OCI-LY1 (cell line): ENCODE measurements at regions not wholly inside any gene's neighbourhood (a gene's known extent, or its start where the extent isn't known, plus 50 kb on each side); places are given as distances from the start of the nearest gene placed in this dataset.

Source experiments
- H2AFZ ChIP-seq: fragments of 200-600 bp; sonication (generic), shearing (Covaris generic); 2 replicates; pipeline ENCODE4 v1.6.0; 2014; ENCODE audit warnings: antibody characterized with exemption, mild to moderate bottlenecking, low read length
- H3F3A ChIP-seq: fragments of 200-600 bp; sonication (generic), shearing (Covaris generic); 2 replicates; pipeline ENCODE4 v1.6.0; 2014; ENCODE audit warnings: mild to moderate bottlenecking, antibody characterized with exemption, low read length, moderate library complexity; ENCODE audit not compliant: insufficient read depth
- H3K27ac ChIP-seq: fragments of 200-600 bp; sonication (generic); 2 replicates; pipeline ENCODE4 v1.5.1; 2014; ENCODE audit warnings: low read length, mixed run types, mild to moderate bottlenecking, low read depth; ENCODE audit not compliant: poor library complexity, severe bottlenecking
- H3K27me3 ChIP-seq: fragments of 200-600 bp; sonication (generic); 2 replicates; pipeline ENCODE4 v1.6.0; 2014; ENCODE audit warnings: antibody characterized with exemption, mild to moderate bottlenecking, low read length, moderate library complexity; ENCODE audit not compliant: insufficient read depth
- H3K36me3 ChIP-seq: fragments of 200-600 bp; sonication (generic); 2 replicates; pipeline ENCODE4 v1.6.1; 2014; ENCODE audit warnings: mild to moderate bottlenecking, antibody characterized with exemption, low read length, moderate library complexity, mixed read lengths; ENCODE audit not compliant: insufficient read depth
- H3K4me1 ChIP-seq: fragments of 200-600 bp; sonication (generic); 2 replicates; pipeline ENCODE4 v1.5.1; 2014; ENCODE audit warnings: mild to moderate bottlenecking, low read length, moderate library complexity; ENCODE audit not compliant: insufficient read depth, severe bottlenecking
- H3K4me2 ChIP-seq: fragments of 200-600 bp; sonication (generic), shearing (Covaris generic); 2 replicates; pipeline ENCODE4 v1.6.1; 2014; ENCODE audit warnings: low read length
- H3K4me3 ChIP-seq: fragments of 200-600 bp; sonication (generic); 2 replicates; pipeline ENCODE4 v1.5.1; 2014; ENCODE audit warnings: low read length, low read depth, mild to moderate bottlenecking, mixed read lengths; ENCODE audit not compliant: poor library complexity, severe bottlenecking
- H3K79me2 ChIP-seq: fragments of 200-600 bp; shearing (Covaris generic); 2 replicates; pipeline ENCODE4 v1.6.1; 2016; ENCODE audit warnings: mixed run types, low read length, mixed read lengths; ENCODE audit not compliant: insufficient read depth
- H3K9ac ChIP-seq: fragments of 200-600 bp; sonication (generic), shearing (Covaris generic); 2 replicates; pipeline ENCODE4 v1.6.1; 2014; ENCODE audit warnings: mild to moderate bottlenecking, low read length, mixed read lengths
- H3K9me2 ChIP-seq: fragments of 200-600 bp; sonication (generic), shearing (Covaris generic); 2 replicates; pipeline ENCODE4 v1.6.1; 2014; ENCODE audit warnings: low read depth, mild to moderate bottlenecking, low read length, mixed read lengths
- H3K9me3 ChIP-seq: fragments of 200-600 bp; shearing (Covaris generic); 2 replicates; pipeline ENCODE4 v1.6.1; 2014; ENCODE audit warnings: low read length, mixed read lengths
- H4K20me1 ChIP-seq: fragments of 200-600 bp; sonication (generic), shearing (Covaris generic); 2 replicates; pipeline ENCODE4 v1.6.0; 2016; ENCODE audit warnings: mild to moderate bottlenecking, low read length; ENCODE audit not compliant: insufficient read depth
- EZH2 ChIP-seq: fragments of 200-600 bp; sonication (generic), shearing (Covaris generic); IDR thresholded peaks from 2 replicates; pipeline ENCODE4 v1.8.0; 2017; ENCODE audit warnings: borderline replicate concordance, mixed run types, mild to moderate bottlenecking, antibody characterized with exemption, low read length, moderate library complexity, mixed read lengths
- TF ChIP-seq, protein P1 (sequence below): fragments of 200-600 bp; sonication (generic), shearing (Covaris generic); IDR thresholded peaks from 2 replicates; pipeline ENCODE4 v1.5.1; 2017; ENCODE audit warnings: mild to moderate bottlenecking, antibody characterized with exemption, low read length, moderate library complexity, mixed read lengths

GRCh38 chrX:858542-859078 lies 228.0 kb downstream of the SHOX start:
- H3K4me3 ChIP-seq = no peak overlapping the region

DNA sequence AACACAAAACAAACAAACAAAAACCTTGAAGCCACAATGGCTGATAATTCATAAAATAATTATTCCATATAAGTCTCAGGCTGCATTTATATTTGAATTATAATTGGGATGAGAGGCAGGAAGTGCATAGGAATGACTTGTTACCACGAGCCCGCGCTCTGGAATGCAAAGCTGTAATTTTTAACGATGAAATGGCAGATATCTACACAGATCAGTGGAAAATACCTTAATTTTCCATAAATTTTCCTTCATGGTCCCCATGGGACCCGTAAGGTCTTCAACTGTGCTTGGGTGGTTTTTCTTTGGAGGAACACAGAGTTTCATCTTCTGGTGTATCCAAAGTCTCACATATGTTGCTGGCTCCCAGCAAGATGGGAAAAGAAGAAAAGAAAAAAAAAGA lies 226.8 kb downstream of the SHOX start:
- TF ChIP-seq, protein P1, sequence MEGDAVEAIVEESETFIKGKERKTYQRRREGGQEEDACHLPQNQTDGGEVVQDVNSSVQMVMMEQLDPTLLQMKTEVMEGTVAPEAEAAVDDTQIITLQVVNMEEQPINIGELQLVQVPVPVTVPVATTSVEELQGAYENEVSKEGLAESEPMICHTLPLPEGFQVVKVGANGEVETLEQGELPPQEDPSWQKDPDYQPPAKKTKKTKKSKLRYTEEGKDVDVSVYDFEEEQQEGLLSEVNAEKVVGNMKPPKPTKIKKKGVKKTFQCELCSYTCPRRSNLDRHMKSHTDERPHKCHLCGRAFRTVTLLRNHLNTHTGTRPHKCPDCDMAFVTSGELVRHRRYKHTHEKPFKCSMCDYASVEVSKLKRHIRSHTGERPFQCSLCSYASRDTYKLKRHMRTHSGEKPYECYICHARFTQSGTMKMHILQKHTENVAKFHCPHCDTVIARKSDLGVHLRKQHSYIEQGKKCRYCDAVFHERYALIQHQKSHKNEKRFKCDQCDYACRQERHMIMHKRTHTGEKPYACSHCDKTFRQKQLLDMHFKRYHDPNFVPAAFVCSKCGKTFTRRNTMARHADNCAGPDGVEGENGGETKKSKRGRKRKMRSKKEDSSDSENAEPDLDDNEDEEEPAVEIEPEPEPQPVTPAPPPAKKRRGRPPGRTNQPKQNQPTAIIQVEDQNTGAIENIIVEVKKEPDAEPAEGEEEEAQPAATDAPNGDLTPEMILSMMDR = no peak
- no peak for TF ChIP-seq EZH2

More at GRCh38 chrX:858542-859078, 228.0 kb downstream of the SHOX start:
- no peaks in the 10 kb centered on the region for H3K36me3 ChIP-seq
- H3K79me2 ChIP-seq = no peaks in the 10 kb centered on the region
- no peak overlapping the region for H2AFZ ChIP-seq
- no peak overlapping the region for H3K9ac ChIP-seq
- no peaks in the 10 kb centered on the region for H3F3A ChIP-seq
- H3K27ac ChIP-seq = no peak overlapping the region
- H3K9me2 ChIP-seq = no peaks in the 10 kb centered on the region
- TF ChIP-seq EZH2 = no peak
- no peaks in the 10 kb centered on the region for H3K9me3 ChIP-seq
- H4K20me1 ChIP-seq = no peaks in the 10 kb centered on the region
- H3K27me3 ChIP-seq = no peaks in the 10 kb centered on the region
- H3K4me2 ChIP-seq = no peak overlapping the region
- H3K4me1 ChIP-seq = no peaks in the 10 kb centered on the region

DNA sequence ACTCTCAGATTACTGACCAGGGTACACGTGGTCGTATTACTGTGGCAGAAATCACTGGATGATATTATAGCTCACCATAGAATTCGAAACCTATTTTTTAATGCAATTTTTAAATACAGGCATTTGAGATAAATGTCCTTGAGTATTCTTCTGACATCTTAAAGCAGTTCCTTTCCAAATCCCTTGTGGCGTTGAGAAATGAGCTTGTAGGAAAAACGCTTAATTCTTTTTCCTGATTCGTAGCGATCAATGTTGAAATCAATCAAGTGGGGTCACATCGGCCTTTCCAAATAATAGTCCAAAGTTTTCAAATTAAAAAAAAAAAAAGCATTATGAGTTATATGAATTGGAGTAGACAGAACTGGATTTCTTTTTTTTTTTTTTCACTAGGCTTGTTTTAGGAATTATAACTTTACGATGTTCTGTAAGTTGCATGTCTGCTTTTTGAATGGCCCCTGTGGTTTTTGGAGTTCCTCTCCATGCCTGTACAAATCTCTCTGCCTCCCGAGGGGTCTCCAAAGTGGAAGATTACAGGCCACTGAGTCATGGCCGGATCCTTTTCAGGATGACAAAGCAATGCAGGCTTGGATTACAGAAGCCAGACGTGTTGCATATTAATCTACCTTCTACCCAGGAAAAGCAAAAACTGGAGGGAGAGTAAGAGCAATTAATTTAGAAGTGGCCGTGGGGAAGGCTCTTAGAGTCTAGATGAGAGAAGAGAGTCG lies 226.1 kb downstream of the SHOX start:
- no peaks in the 10 kb centered on the region for H3K9me3 ChIP-seq
- H3K4me1 ChIP-seq = no peaks in the 10 kb centered on the region
- no peak overlapping the region for H3K9ac ChIP-seq
- TF ChIP-seq, protein P1 = no peak
- TF ChIP-seq EZH2 = no peak
- H3K79me2 ChIP-seq = no peaks in the 10 kb centered on the region
- H3F3A ChIP-seq = no peaks in the 10 kb centered on the region
- no peak overlapping the region for H3K4me2 ChIP-seq
- no peak overlapping the region for H2AFZ ChIP-seq
- no peaks in the 10 kb centered on the region for H3K27me3 ChIP-seq
- no peak overlapping the region for H3K4me3 ChIP-seq
- H3K36me3 ChIP-seq = no peaks in the 10 kb centered on the region
- H3K27ac ChIP-seq = no peak overlapping the region
- H4K20me1 ChIP-seq = no peaks in the 10 kb centered on the region
- no peaks in the 10 kb centered on the region for H3K9me2 ChIP-seq

More for the DNA sequence above, 226.8 kb downstream of the SHOX start:
- Histone ChIP-seq H3K4me1 (no peaks in the 10 kb centered on the region), H3K9me2 (no peaks in the 10 kb centered on the region), H3K27ac (no peak overlapping the region), H3K4me2 (no peak overlapping the region), H3K27me3 (no peaks in the 10 kb centered on the region), H3K36me3 (no peaks in the 10 kb centered on the region), H3K4me3 (no peak overlapping the region), H4K20me1 (no peaks in the 10 kb centered on the region), H3F3A (no peaks in the 10 kb centered on the region), H2AFZ (no peak overlapping the region), H3K9ac (no peak overlapping the region), H3K9me3 (no peaks in the 10 kb centered on the region), H3K79me2 (no peaks in the 10 kb centered on the region)
